B cell (primary cell): ENCODE measurements at regions not wholly inside any gene's neighbourhood (a gene's known extent, or its start where the extent isn't known, plus 50 kb on each side); places are given as distances from the start of the nearest gene placed in this dataset.

Experiments used
- EZH2 ChIP-seq: IDR thresholded peaks from 2 replicates; pipeline ENCODE4 v1.6.1; 2012; ENCODE audit warnings: borderline replicate concordance, low read depth, mild to moderate bottlenecking, moderate library complexity, low read length; ENCODE audit not compliant: insufficient read depth, poor library complexity, severe bottlenecking
- TF ChIP-seq, protein P1 (sequence below): fragments of 200-600 bp; IDR thresholded peaks from one replicate; pipeline ENCODE4 v1.8.0; 2022; ENCODE audit warnings: antibody characterized with exemption, mild to moderate bottlenecking

DNA sequence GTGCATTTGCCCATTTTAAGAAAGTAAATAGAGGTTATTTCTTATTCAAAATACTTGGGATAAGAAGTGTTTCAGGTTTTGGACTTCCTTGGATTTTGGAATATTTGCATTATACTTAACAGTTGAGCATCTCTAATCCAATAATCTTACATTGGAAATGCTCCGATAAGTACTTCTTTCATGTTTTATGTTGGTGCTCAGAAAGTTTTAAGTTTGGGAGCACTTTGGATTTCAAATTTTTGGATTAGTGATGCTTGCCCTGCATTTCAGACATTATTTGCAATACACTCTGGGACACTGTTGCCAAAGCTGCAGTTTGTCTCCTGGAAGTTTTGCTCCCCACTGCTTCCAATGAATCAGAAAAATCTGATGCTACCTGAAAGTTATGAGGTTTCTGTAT is 691.9 kb upstream of the SLITRK6 start:
- TF ChIP-seq, protein P1, sequence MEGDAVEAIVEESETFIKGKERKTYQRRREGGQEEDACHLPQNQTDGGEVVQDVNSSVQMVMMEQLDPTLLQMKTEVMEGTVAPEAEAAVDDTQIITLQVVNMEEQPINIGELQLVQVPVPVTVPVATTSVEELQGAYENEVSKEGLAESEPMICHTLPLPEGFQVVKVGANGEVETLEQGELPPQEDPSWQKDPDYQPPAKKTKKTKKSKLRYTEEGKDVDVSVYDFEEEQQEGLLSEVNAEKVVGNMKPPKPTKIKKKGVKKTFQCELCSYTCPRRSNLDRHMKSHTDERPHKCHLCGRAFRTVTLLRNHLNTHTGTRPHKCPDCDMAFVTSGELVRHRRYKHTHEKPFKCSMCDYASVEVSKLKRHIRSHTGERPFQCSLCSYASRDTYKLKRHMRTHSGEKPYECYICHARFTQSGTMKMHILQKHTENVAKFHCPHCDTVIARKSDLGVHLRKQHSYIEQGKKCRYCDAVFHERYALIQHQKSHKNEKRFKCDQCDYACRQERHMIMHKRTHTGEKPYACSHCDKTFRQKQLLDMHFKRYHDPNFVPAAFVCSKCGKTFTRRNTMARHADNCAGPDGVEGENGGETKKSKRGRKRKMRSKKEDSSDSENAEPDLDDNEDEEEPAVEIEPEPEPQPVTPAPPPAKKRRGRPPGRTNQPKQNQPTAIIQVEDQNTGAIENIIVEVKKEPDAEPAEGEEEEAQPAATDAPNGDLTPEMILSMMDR = no peak
- no peak for TF ChIP-seq EZH2
